NCI-H2171 treated with DMSO at 0.1 percent for 48 hours (cell line): ENCODE measurements at regions not wholly inside any gene's neighbourhood (a gene's known extent, or its start where the extent isn't known, plus 50 kb on each side); places are given as distances from the start of the nearest gene placed in this dataset.
A peak's percentile ranks its signal among the peaks of the same experiment; 100 is the strongest.

Source experiments
- DNase-seq: peaks from one replicate; lab custom pipeline; 2025; lab: John Stamatoyannopoulos, UW

GRCh38 chr12:29043069-29043468 lies 106.0 kb upstream of the FAR2 start:
- DNase-seq: no peak

- DNase-seq: no peak
Measured at GRCh38 chr12:29044799-29045198, 104.3 kb upstream of the FAR2 start.

- no peak for DNase-seq
Measured at GRCh38 chr12:29048787-29049186, 100.3 kb upstream of the FAR2 start.

- no peak for DNase-seq
Measured at GRCh38 chr12:29050503-29050902, 98.6 kb upstream of the FAR2 start.

- no peak for DNase-seq
Measured at GRCh38 chr12:29051221-29051620, 97.9 kb upstream of the FAR2 start.

GRCh38 chr12:29053567-29053966 lies 95.5 kb upstream of the FAR2 start:
- DNase-seq: no peak

- no peak for DNase-seq
Measured at GRCh38 chr12:29054858-29055663, 94.0 kb upstream of the FAR2 start.

- no peak for DNase-seq
Measured at GRCh38 chr12:29066011-29066588, 83.0 kb upstream of the FAR2 start.

GRCh38 chr12:29067430-29067829 lies 81.6 kb upstream of the FAR2 start:
- no peak for DNase-seq

- DNase-seq: no peak
Measured at GRCh38 chr12:29070309-29070708, 78.8 kb upstream of the FAR2 start.

GRCh38 chr12:29071099-29071498 lies 78.0 kb upstream of the FAR2 start:
- DNase-seq: no peak

GRCh38 chr12:29072631-29073030 lies 76.4 kb upstream of the FAR2 start:
- no peak for DNase-seq

GRCh38 chr12:29073631-29074239 lies 75.3 kb upstream of the FAR2 start:
- DNase-seq: peak; percentile 86

- no peak for DNase-seq
Measured at GRCh38 chr12:29081101-29081500, 68.0 kb upstream of the FAR2 start.

- no peak for DNase-seq
Measured at GRCh38 chr12:29082522-29082921, 66.6 kb upstream of the FAR2 start.

- no peak for DNase-seq
Measured at GRCh38 chr12:29086325-29087271, 62.5 kb upstream of the FAR2 start.

- peak; percentile 82 for DNase-seq
Measured at GRCh38 chr12:29088611-29089219, 60.4 kb upstream of the FAR2 start.
